ENCODE measurements at regions not wholly inside any gene's neighbourhood (a gene's known extent, or its start where the extent isn't known, plus 50 kb on each side); places are given as distances from the start of the nearest gene placed in this dataset.

GRCh38 chr6:90917376-90917775 is 330.5 kb upstream of the MAP3K7 start:
- H3K36me3 ChIP-seq (replicated peaks in 1 of 2; ENCODE audit: control insufficient read depth in 1 of 2, insufficient read depth in 2 of 2, low read length in 2 of 2): no peaks in the 10 kb centered on the region
- no peaks in the 10 kb centered on the region for H3K36me3 Mint-ChIP-seq
- no peaks in the 10 kb centered on the region for H3K4me1 ChIP-seq (ENCODE audit: control insufficient read depth in 1 of 2, insufficient read depth in 2 of 2, low read length in 2 of 2)
- H4K20me1 ChIP-seq (ENCODE audit: insufficient read depth, low read length): no peaks in the 10 kb centered on the region
- no peak overlapping the region for H3K4me2 ChIP-seq (replicated peaks; ENCODE audit: extremely low read depth, low read length, poor library complexity, severe bottlenecking)
- no peak overlapping the region for H3K27ac Mint-ChIP-seq
- no peak for TF ChIP-seq CTCF (IDR thresholded peaks at IDR 0.05)
- H3K4me3 Mint-ChIP-seq: no peak overlapping the region
- H3K9me3 Mint-ChIP-seq: peaks cover 7 to 12% (median 10%) of the 10 kb centered on the region in 7 donors
- no peaks in the 10 kb centered on the region for H3K79me2 ChIP-seq (ENCODE audit: insufficient read depth, low read length)
- H3K9me3 ChIP-seq (replicated peaks in 1 of 2; ENCODE audit: control insufficient read depth in 1 of 2, insufficient read depth in 1 of 2, low read length in 2 of 2): peaks cover 0 to 10% of the 10 kb centered on the region in 2 donors
- no peaks in the 10 kb centered on the region for H3K4me1 Mint-ChIP-seq
- H3K9ac ChIP-seq (ENCODE audit: insufficient read depth, low read length, poor library complexity, severe bottlenecking): no peak overlapping the region
- no peak for DNase-seq
- no peak overlapping the region for H2AFZ ChIP-seq (ENCODE audit: insufficient read depth, low read depth, low read length, poor library complexity, severe bottlenecking)
- H3K27me3 Mint-ChIP-seq (ENCODE audit: low read depth in 3 of 3): peaks cover 0 to 4% (median 0%) of the 10 kb centered on the region in 3 donors
- intact Hi-C loops (cut with micrococcal nuclease): no loop called here
- H3K27me3 ChIP-seq (ENCODE audit: control insufficient read depth in 2 of 2, insufficient read depth in 2 of 2, low read length in 2 of 2): no peaks in the 10 kb centered on the region
- no peak overlapping the region for H3K4me3 ChIP-seq (replicated peaks in 1 of 3; ENCODE audit: low read depth in 2 of 3, low read length in 3 of 3)
- H3K27ac ChIP-seq (ENCODE audit: low read depth in 1 of 2, low read length in 2 of 2): no peak overlapping the region

- Mint-ChIP-seq H3K9me3 (peaks cover 7 to 12% (median 10%) of the 10 kb centered on the region in 7 donors), H3K4me3 (no peak overlapping the region), H3K4me1 (no peaks in the 10 kb centered on the region), H3K27me3 (ENCODE audit: low read depth in 3 of 3) (peaks cover 0 to 4% (median 0%) of the 10 kb centered on the region in 3 donors), H3K27ac (no peak overlapping the region), H3K36me3 (no peaks in the 10 kb centered on the region)
- WGBS (ENCODE audit: insufficient coverage): no CpG with 5 or more reads among the region's 1 CpG
- intact Hi-C loops (cut with micrococcal nuclease): no loop called here
- no peaks in the 10 kb centered on the region for H3K4me1 ChIP-seq (ENCODE audit: control insufficient read depth in 1 of 2, insufficient read depth in 2 of 2, low read length in 2 of 2)
- H3K36me3 ChIP-seq (replicated peaks in 1 of 2; ENCODE audit: control insufficient read depth in 1 of 2, insufficient read depth in 2 of 2, low read length in 2 of 2): no peaks in the 10 kb centered on the region
- TF ChIP-seq CTCF (IDR thresholded peaks at IDR 0.05): no peak
- H3K9ac ChIP-seq (ENCODE audit: insufficient read depth, low read length, poor library complexity, severe bottlenecking): no peak overlapping the region
- no peak overlapping the region for H3K4me2 ChIP-seq (replicated peaks; ENCODE audit: extremely low read depth, low read length, poor library complexity, severe bottlenecking)
- no peak overlapping the region for H3K4me3 ChIP-seq (replicated peaks in 1 of 3; ENCODE audit: low read depth in 2 of 3, low read length in 3 of 3)
- H2AFZ ChIP-seq (ENCODE audit: insufficient read depth, low read depth, low read length, poor library complexity, severe bottlenecking): no peak overlapping the region
- H3K9me3 ChIP-seq (replicated peaks in 1 of 2; ENCODE audit: control insufficient read depth in 1 of 2, insufficient read depth in 1 of 2, low read length in 2 of 2): peaks cover 0 to 10% of the 10 kb centered on the region in 2 donors
- no peak overlapping the region for H3K27ac ChIP-seq (ENCODE audit: low read depth in 1 of 2, low read length in 2 of 2)
- H4K20me1 ChIP-seq (ENCODE audit: insufficient read depth, low read length): no peaks in the 10 kb centered on the region
- H3K79me2 ChIP-seq (ENCODE audit: insufficient read depth, low read length): no peaks in the 10 kb centered on the region
- no peaks in the 10 kb centered on the region for H3K27me3 ChIP-seq (ENCODE audit: control insufficient read depth in 2 of 2, insufficient read depth in 2 of 2, low read length in 2 of 2)
- DNase-seq: no peak
Observed at GRCh38 chr6:90916968-90917367, 330.1 kb upstream of the MAP3K7 start.
